ENCODE measurements at regions not wholly inside any gene's neighbourhood (a gene's known extent, or its start where the extent isn't known, plus 50 kb on each side); places are given as distances from the start of the nearest gene placed in this dataset.

DNA sequence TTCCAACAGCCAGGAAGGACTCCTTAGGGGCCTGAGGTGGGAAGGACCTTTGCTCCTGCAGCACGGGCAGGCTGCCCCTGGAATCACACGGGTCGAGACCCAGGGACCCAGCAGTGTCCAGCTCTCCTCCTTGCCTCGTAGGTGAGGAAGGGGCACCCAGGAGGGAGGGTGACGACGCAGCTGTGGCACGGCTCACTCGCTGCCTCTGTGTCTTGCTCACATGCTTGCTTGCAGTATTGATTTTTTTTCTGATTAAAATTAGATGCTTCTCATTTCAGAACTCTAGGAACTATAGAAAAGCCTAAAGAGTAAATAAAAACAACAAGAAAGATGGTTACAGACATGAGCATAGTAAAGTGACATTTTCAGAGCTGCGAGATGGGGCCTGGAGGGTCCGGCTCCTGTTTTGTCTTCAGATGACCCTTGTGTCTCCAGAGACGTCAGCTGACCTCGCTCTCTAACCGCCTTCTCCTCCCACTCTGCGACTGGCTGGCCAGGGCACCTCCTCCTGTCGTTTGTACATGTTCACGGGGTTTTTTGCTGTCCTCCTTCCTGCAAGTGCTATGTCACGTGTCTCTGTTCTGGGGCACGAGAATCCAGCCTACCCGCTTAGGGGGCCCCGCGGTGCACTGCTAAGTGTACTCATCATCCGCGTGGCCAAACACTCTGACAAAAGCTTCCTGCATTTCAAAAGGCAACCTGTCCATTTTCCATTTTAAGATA lies 65.7 kb upstream of the ZNF236 start:
- DNase-seq (ENCODE audit: extremely low spot score), result no peak
- CTCF ChIA-PET, result no interaction called here
- TF ChIP-seq CTBP1 (IDR thresholded peaks at IDR 0.05; ENCODE audit: borderline replicate concordance), result no peak
- TF ChIP-seq L3MBTL2 (conservative IDR thresholded peaks at IDR 0.05), result no peak
- no peak for TF ChIP-seq ELF4 (IDR thresholded peaks at IDR 0.05)
- TF ChIP-seq NFRKB (IDR thresholded peaks at IDR 0.05), result no peak
- TF ChIP-seq ZNF384 (IDR thresholded peaks at IDR 0.05), result no peak
- TF ChIP-seq HDGF (IDR thresholded peaks at IDR 0.05; ENCODE audit: borderline replicate concordance), result no peak
- TF ChIP-seq LEF1 (IDR thresholded peaks at IDR 0.05; ENCODE audit: borderline replicate concordance), result no peak
- TF ChIP-seq, protein P1, sequence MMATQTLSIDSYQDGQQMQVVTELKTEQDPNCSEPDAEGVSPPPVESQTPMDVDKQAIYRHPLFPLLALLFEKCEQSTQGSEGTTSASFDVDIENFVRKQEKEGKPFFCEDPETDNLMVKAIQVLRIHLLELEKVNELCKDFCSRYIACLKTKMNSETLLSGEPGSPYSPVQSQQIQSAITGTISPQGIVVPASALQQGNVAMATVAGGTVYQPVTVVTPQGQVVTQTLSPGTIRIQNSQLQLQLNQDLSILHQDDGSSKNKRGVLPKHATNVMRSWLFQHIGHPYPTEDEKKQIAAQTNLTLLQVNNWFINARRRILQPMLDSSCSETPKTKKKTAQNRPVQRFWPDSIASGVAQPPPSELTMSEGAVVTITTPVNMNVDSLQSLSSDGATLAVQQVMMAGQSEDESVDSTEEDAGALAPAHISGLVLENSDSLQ (IDR thresholded peaks at IDR 0.05), result no peak
- no peak for TF ChIP-seq FOXA1 (IDR thresholded peaks at IDR 0.05)
- no peak for TF ChIP-seq FOXK2 (IDR thresholded peaks at IDR 0.05)
- TF ChIP-seq FOXM1 (IDR thresholded peaks at IDR 0.05; ENCODE audit: borderline replicate concordance), result no peak
- no peak for TF ChIP-seq SUZ12 (IDR thresholded peaks at IDR 0.05)
- no peak for TF ChIP-seq TARDBP (IDR thresholded peaks at IDR 0.05)
- TF ChIP-seq SP1 (IDR thresholded peaks at IDR 0.05), result no peak
- TF ChIP-seq ARNT (IDR thresholded peaks at IDR 0.05), result no peak
- POLR2A ChIA-PET, result no interaction called here

DNA sequence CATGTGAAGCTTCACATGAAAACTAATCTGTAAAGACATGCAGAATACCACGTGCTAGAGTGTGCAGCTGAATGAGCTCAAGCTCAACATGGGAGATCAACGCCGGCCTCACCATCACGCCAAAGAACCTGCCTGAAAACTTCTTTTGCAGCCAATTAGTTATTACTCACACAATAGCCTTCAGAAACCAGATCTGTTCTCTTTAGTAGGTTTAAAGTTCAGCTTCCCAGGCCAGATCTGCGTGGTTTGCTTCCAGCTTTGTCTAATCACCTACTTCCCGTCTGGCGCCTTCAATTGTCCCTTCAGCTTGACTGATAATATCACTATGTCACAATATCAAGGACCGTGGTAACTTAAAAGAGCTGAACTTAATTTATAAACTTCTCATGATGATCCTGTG lies 68.0 kb upstream of the ZNF236 start:
- ChIA-PET POLR2A (interaction anchor here (0.6 kb wide), 1 partner anchor 69 kb away, joined by 3 read pairs; no protein-coding TSS in a partner anchor), CTCF (no interaction called here)
- TF ChIP-seq CTBP1 (IDR thresholded peaks at IDR 0.05; ENCODE audit: borderline replicate concordance) (no peak), ARNT (IDR thresholded peaks at IDR 0.05) (no peak), FOXM1 (IDR thresholded peaks at IDR 0.05; ENCODE audit: borderline replicate concordance) (no peak), SP1 (IDR thresholded peaks at IDR 0.05) (no peak), ZNF384 (IDR thresholded peaks at IDR 0.05) (no peak), ELF4 (IDR thresholded peaks at IDR 0.05) (no peak), TARDBP (IDR thresholded peaks at IDR 0.05) (no peak), SUZ12 (IDR thresholded peaks at IDR 0.05) (no peak), LEF1 (IDR thresholded peaks at IDR 0.05; ENCODE audit: borderline replicate concordance) (no peak), NFRKB (IDR thresholded peaks at IDR 0.05) (no peak), L3MBTL2 (conservative IDR thresholded peaks at IDR 0.05) (no peak), FOXA1 (IDR thresholded peaks at IDR 0.05) (no peak), HDGF (IDR thresholded peaks at IDR 0.05; ENCODE audit: borderline replicate concordance) (no peak), FOXK2 (IDR thresholded peaks at IDR 0.05) (no peak), BHLHE40 (IDR thresholded peaks at IDR 0.05; ENCODE audit: borderline replicate concordance) (no peak)
- TF ChIP-seq, protein P1 (IDR thresholded peaks at IDR 0.05), result no peak
- DNase-seq (ENCODE audit: extremely low spot score), result no peak

DNA sequence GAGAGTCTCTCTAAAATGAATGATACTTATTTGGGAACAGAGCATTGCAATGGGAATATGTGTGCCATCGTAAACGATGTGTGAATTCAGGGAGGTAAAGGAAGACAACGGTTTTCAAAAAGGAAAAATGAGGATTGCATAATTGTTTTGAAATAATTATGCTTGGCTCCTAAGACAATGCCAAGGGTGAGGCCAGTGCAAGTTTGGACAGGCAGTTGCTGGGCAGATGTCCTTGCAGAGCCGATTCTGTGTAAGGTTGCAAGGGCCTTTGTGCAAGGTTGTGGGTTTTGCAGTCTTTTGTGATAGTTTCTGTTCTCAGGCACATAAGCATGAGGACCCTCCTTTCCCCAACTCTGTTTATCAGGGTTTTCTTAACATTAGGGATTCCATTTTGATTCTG lies 70.0 kb upstream of the ZNF236 start:
- DNase-seq (ENCODE audit: extremely low spot score), result no peak
- POLR2A ChIA-PET, result no interaction called here
- CTCF ChIA-PET, result no interaction called here
- no peak for TF ChIP-seq NFRKB (IDR thresholded peaks at IDR 0.05)
- TF ChIP-seq FOXK2 (IDR thresholded peaks at IDR 0.05), result no peak
- TF ChIP-seq LEF1 (IDR thresholded peaks at IDR 0.05; ENCODE audit: borderline replicate concordance), result no peak
- TF ChIP-seq FOXA1 (IDR thresholded peaks at IDR 0.05), result no peak
- TF ChIP-seq ELF4 (IDR thresholded peaks at IDR 0.05), result no peak
- no peak for TF ChIP-seq FOXM1 (IDR thresholded peaks at IDR 0.05; ENCODE audit: borderline replicate concordance)
- TF ChIP-seq, protein P1 (IDR thresholded peaks at IDR 0.05), result no peak
- no peak for TF ChIP-seq HDGF (IDR thresholded peaks at IDR 0.05; ENCODE audit: borderline replicate concordance)
- no peak for TF ChIP-seq ARNT (IDR thresholded peaks at IDR 0.05)
- TF ChIP-seq SUZ12 (IDR thresholded peaks at IDR 0.05), result no peak
- no peak for TF ChIP-seq BHLHE40 (IDR thresholded peaks at IDR 0.05; ENCODE audit: borderline replicate concordance)
- no peak for TF ChIP-seq CTBP1 (IDR thresholded peaks at IDR 0.05; ENCODE audit: borderline replicate concordance)
- no peak for TF ChIP-seq TARDBP (IDR thresholded peaks at IDR 0.05)
- no peak for TF ChIP-seq ZNF384 (IDR thresholded peaks at IDR 0.05)
- TF ChIP-seq L3MBTL2 (conservative IDR thresholded peaks at IDR 0.05), result no peak

DNA sequence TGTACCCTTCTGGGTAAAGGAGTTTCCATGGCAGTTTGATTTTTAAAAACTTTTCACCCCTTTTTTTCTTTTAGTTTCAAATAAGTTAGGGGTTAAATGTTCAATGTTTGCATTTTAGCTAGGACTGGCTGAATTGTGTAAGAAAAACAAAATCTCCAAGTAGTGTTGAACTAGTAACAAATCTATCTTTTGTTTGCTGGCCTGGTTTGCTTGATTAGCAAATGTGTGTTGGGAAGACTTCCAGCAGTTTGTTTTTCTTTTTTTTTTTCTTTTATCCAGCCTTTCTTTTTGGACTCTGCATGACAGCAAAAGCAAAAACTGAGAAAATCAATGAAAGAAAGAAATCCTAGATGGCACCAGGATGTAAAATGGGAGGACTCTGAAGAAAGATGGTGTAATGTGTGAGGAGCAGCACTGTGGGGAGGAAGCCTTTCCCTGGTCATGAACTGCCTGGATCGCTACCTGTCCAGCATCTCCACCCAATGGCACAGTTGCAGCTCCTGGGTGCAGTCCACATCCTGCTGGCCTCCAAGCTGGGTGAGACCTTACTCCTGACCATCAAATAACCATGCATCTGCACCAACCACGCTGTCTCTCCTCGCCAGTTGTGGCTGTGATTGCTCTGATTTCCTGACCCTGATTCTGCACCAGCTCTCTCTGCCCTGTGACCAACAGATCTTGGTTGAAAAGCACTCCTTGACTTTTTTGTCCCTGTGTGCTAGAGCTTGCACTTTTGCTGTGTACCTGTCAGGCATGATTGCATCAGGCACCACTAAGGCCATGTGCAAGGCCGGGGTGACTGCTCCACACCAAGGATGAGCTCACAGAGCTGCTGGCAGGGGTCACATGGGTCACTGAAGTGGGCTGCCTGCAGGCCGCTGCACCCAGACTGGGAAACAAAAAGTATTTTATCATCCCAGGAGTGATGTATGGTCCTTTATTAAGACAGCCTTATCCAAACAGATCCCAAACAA lies 71.2 kb upstream of the ZNF236 start:
- ChIA-PET CTCF (interaction anchor here (0.6 kb wide), 1 partner anchor 1541 kb away, joined by 3 read pairs; no protein-coding TSS in a partner anchor), POLR2A (no interaction called here)
- DNase-seq (ENCODE audit: extremely low spot score), result no peak
- TF ChIP-seq CTBP1 (IDR thresholded peaks at IDR 0.05; ENCODE audit: borderline replicate concordance), result no peak
- no peak for TF ChIP-seq L3MBTL2 (conservative IDR thresholded peaks at IDR 0.05)
- TF ChIP-seq SP1 (IDR thresholded peaks at IDR 0.05), result no peak
- TF ChIP-seq LEF1 (IDR thresholded peaks at IDR 0.05; ENCODE audit: borderline replicate concordance), result no peak
- TF ChIP-seq, protein P1 (IDR thresholded peaks at IDR 0.05), result no peak
- TF ChIP-seq FOXK2 (IDR thresholded peaks at IDR 0.05), result no peak
- TF ChIP-seq ARNT (IDR thresholded peaks at IDR 0.05), result no peak
- TF ChIP-seq FOXA1 (IDR thresholded peaks at IDR 0.05), result no peak
- TF ChIP-seq ELF4 (IDR thresholded peaks at IDR 0.05), result no peak
- TF ChIP-seq BHLHE40 (IDR thresholded peaks at IDR 0.05; ENCODE audit: borderline replicate concordance), result no peak
- TF ChIP-seq NFRKB (IDR thresholded peaks at IDR 0.05), result no peak
- no peak for TF ChIP-seq ZNF384 (IDR thresholded peaks at IDR 0.05)
- no peak for TF ChIP-seq TARDBP (IDR thresholded peaks at IDR 0.05)
- no peak for TF ChIP-seq SUZ12 (IDR thresholded peaks at IDR 0.05)
- no peak for TF ChIP-seq FOXM1 (IDR thresholded peaks at IDR 0.05; ENCODE audit: borderline replicate concordance)
- no peak for TF ChIP-seq HDGF (IDR thresholded peaks at IDR 0.05; ENCODE audit: borderline replicate concordance)
